ENCODE measurements at regions not wholly inside any gene's neighbourhood (a gene's known extent, or its start where the extent isn't known, plus 50 kb on each side); places are given as distances from the start of the nearest gene placed in this dataset.
A peak's percentile ranks its signal among the peaks of the same experiment; 100 is the strongest.
"Not testable (repeated sequence)": the region's sequence is repeated elsewhere in the genome, so short reads cannot be mapped to it uniquely, and the experiment has no call there.

DNA sequence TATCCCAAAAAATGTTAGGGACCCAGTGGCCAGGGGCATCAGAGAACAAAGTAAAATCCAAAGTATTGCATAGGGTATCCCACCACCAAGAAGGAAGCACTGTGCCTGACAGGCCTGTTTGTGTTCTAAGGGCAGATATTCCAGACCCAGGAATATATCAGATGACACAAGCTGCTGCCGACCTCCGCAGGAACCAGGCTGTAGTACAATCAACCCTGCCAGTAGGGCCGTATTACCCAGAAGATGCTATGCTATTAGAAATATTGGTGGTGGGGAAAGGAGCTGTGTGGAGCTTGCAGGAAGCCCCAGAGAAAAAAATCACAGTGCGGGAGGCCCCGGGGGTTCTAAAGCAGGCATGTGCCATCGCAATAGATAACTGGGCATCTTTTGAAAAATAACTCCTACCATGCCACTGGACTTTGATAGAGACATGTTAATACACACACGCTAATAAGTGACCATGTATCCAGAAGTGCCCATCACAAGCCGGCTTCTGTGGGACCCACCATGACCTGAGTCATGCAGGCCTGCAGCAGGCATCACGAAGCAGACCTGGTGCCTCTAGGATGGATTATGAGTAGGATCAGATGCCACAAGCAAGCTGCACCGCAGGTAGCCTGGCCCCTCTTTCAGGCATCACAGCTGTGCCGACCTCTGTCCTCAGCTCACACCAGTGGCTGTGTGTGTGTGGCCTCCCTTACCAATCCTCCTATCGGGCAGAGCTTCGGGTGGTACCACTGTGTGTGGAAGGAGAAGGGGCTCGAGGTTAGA lies 242.7 kb downstream of the BCL11B start:
- intact Hi-C loops (cut with DNase I), result no loop called here
- ATAC-seq (no peak), DNase-seq (no peak)

DNA sequence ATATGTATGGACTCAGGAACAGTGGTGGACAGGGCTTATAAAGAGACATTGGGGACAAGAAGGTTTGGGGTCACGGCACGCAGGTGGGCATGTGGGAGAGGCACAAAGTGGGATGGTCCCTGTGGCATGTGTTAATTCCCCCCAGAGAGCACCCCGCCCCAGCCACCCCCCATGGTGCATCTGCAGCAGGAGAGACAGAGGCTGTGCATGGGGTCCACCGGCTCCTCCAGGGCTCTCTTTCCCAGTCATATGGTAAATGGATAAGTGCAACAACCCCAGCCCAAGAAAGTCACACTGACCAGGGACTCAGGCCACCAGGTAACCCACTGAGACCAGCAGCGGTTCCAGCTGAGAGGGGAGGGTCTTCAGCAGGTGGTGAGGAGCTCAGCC lies 242.1 kb downstream of the BCL11B start:
- no peak for DNase-seq
- intact Hi-C loops (cut with DNase I), result no loop called here
- ATAC-seq, result no peak

DNA sequence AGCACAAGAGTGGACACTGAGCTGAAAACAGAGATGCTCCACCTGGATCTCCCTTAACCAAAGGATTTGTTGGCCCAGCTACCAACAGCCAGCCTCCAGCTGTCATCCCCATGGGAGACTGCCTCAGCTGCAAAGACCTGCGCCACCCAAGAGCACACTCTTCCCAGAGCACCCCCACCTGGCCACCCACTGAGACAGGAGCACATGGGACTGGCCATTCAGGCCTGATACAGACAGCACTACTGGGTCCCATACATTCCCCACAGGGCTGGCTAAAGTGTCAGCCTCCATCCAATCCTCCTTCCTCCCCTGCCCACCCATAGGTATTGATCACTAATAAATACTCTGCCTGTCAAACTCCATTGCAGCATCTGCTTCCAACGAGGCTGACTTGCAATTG lies 241.5 kb downstream of the BCL11B start:
- DNase-seq (no peak), ATAC-seq (no peak)
- intact Hi-C loops (cut with DNase I), result no loop called here

DNA sequence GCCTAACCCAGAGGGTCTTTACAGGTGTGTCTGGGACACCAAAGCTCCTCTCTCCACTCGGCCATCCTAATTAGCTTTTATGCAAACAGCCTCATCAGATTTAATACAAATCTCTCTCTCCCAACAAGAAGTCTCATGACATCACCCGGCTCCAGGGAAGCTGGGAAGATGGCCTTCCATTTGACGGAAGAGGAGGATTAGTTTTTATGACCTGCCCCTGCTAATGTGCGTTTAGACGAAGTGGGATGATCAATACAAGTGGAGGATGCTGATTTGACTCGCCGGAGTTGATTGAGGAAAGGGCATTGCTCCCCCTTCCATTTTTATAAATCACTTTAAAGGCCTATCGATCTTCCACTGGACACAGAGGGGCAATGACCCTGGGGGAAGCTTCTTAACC lies 239.2 kb downstream of the BCL11B start:
- DNase-seq (no peak), ATAC-seq (no peak)
- intact Hi-C loops (cut with DNase I), result no loop called here

DNA sequence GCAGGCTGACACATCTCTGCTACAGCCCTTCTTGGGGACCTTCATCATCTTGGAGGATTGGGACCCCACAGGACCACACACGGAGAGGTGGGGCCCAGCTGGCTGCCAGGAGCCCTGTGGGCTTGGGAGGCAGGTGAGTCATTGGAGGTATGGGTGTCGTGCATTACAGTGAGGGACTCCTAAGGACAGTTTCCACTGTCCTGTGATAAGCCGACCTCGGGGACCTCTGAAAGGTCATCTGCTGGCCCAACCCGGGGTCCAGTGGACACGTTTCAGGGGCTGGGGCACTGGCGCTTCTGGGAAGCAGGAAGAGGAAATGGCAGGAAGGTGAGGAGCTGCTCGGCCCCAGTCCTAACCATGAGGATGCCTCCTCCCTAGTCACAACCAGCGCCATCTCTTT lies 238.0 kb downstream of the BCL11B start:
- intact Hi-C loops (cut with DNase I), result no loop called here
- DNase-seq, result no peak
- ATAC-seq, result no peak

DNA sequence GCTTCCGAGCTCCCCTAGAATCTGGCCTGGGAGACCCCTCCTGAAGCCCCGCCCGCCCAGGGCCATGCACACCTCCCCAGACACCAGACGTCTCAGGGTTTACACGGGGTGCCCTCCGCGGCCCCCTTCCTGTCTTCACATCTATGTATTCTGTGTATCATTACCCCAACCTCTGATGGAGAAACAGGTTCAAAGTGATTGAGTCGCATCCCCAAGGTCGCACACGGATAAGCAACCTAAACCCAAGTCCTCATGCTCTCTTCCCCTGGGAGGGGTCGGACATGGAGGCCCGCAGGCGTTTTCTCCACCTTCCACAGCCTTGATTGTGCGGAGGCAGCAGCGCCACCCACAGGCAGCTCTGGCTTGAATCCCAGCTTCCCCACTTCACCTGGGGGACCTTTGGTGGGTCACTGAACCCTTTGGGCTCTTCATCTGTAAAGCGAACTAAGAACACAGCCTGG lies 237.3 kb downstream of the BCL11B start:
- DNase-seq, result no peak
- intact Hi-C loops (cut with DNase I), result no loop called here
- no peak for ATAC-seq

DNA sequence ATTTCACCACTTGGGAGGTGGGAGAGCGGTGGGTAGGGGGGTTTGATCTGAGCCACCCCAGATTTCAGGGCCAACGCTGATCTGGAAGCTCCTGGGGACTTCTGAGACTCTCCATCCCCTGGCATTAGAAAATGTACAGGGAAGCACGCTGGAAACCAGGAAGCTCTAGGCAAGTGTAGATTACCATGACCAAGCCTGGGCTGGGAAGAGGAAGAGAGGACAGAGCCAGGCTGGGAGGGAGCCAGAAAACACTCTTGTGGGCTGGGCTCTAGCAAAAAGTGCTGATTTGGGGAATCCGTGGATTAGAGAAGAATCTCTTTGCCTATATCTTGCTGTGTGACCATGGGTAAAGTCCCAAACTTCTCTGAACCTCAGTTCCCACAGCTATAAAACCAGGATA lies 236.7 kb downstream of the BCL11B start:
- ATAC-seq, result peak; percentile 54 to 73
- intact Hi-C loops (cut with DNase I), result no loop called here
- DNase-seq, result peak; percentile 64

DNA sequence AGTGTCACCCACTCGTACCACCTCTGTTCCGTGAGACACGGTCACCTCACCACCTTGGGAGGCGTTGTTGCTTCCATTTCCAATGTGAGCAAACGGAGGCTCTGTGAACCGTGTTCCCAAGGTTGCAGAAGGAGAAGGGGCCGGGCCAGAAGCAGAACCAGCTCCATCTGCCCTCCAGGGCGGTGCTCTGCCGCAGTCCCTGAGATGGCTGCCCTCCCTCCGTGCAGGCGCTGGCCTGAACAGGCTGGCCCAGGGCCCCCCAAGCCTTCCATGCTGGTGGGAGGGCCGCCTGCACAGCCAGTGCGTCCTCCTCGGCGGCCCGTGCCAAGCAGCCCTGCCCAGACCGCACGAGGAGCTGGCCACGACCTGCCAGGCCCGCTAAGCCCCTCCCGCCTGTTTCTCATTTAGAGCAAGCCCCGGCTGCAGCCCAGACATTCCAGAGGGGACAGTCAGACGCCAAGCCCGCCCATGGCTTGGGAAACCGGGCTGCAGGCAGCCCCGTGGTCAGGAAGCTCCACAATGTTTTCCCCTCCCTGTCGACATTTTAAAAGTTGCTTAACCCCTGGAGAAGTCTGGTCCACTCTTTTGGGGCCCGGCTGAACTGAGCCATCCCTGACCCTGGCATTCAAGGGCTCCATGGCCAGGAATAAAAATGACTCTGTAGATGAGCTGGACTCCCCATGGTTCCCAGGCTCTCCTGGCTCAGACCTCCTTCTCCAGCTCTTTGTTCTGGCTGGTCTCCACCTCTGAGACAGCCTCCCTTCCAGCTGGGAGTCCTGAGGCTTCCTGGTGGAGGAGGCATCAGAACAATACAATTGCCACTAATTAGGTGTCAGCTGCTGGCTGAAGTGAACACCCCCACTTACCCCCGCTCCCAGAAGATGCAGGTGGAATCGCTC lies 236.0 kb downstream of the BCL11B start:
- ATAC-seq (peak; percentile 97), DNase-seq (peak; percentile 89)
- intact Hi-C loops (cut with DNase I), result no loop called here

DNA sequence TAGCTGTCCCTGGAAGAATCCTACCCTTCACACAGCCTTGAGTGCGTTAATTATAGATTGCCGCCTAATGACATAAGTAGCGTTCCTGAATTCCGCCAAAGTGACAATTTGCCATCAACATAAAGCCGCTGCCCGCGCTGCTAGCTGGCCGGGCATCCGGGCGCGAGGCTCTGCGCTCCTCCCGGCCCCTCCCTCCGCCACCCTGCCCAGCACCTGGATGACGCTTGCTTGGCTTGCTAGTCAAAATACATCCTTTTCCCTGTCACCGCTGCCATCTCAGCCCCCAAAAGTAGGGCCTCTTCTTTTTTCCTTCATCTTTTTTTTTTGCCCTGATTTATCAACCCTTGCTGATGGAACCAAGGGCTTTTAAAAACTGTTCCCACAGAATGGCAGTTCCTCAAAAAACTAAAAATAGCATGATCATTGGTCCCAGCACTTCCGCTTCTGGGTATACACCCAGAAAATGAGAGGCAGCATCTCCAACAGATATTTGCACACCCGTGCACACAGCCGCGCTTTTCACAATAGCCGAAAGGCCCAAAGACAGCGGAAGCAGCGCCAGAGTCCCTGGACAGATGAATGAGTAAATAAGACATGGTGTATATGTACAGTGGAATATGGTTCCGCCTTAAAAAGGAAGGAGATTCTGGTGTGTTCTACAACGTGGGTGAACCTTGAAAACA lies 235.2 kb downstream of the BCL11B start:
- intact Hi-C loops (cut with DNase I), result no loop called here
- ATAC-seq (no peak), DNase-seq (peak; percentile 48)

DNA sequence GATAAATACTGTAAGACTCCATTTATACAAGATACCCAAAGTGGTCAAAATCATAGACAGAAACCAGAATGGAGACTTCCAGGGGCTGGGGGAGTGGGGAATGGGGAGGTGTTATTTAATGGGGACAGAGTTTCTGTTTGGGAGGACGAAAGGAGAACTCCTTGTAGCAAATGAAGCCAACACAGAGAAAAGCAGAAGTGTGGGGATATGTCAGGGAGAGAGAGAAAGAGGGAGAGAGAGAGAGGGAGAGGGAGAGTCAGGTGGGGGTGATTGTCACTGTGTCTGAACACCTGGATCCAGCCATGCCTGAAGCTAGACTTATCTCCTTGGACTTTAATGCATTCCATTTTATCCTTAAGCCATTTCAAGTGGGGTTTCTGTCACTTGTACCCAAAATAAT lies 234.7 kb downstream of the BCL11B start:
- intact Hi-C loops (cut with DNase I); ATAC-seq; DNase-seq: not testable (repeated sequence)

DNA sequence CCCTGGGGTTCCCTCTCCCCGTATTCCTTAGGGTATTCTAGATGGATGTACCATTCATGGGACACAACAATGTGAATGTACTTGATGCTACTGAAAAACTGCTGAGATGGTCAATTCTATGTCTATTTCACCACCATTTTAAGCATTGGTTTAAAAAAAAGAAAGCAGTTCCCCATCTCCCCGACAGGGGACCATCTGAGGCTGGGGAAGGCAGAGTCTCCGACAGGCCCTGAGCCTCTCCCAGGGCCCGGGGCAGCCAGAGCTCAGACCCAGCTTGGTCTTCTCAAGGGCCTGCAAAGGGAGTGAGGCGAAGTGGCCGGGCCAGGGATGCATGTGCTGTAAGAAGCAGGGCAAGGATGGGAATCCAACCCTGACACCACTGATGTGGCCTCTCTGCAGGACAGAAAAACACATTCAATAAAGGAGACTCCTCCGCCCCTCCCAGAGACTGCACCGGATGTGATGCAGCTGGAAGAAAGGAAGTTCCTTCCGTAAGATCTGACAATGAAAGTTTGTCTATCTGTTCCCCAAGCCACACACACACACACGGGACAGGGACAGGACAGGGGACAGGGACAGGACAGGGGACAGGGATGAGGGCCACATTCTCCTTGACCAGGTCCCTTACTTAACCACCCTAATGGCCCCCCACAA lies 234.1 kb downstream of the BCL11B start:
- intact Hi-C loops (cut with DNase I), result no loop called here
- ATAC-seq, result no peak
- DNase-seq, result no peak

DNA sequence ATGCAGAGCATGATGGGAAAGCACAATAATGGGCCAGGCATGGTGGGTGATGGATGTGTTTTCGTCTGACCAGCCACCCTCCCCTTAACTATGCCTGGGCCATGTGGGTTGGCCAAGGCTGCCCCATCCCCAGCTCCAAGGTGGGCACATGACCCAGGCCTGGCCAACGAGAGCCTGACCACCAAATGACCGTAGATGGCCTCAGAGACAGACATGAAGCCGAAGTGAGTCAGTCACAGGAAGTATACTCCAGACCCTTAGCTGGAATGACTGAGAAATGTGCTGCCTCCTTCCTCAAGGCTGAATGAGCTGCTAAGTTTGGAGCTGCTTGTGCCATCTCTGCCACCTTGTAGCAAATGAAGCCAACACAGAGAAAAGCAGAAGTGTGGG lies 233.6 kb downstream of the BCL11B start:
- ATAC-seq, result no peak
- intact Hi-C loops (cut with DNase I), result no loop called here
- no peak for DNase-seq

DNA sequence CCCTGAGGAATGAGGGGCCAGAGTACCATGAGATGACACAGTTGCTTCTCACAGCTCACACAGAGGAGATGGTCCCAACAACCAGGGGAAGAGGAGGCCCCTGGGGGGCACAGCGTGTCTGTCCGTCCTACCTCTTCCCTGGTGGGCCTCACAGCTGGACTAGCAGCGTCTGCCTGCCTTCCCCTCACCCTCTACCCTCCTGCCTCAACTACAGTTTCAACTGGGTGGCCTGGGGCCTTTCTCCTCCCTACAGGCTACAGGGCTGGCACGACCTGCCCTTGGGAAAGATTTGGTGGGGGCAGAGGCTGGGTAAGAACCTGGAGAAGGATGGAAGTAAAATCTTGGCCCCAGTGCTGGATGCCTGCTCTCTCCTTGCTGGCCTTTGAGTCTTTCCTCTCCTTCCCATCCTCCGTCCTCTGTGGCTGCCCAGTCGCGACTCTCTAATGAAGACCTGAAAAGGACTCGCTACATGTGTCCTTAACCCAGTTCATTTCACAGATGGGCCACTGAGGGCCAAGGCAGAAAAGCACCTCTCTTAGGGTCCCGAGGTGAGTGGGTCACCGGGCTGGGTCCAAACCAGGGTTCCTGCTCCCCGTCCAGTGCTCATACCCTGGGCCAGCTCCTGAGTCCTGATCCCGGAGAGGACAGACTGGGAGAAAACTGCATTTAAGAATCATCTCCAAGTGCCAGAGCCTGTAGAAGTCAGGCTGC lies 232.5 kb downstream of the BCL11B start:
- ATAC-seq, result no peak
- intact Hi-C loops (cut with DNase I), result no loop called here
- no peak for DNase-seq

DNA sequence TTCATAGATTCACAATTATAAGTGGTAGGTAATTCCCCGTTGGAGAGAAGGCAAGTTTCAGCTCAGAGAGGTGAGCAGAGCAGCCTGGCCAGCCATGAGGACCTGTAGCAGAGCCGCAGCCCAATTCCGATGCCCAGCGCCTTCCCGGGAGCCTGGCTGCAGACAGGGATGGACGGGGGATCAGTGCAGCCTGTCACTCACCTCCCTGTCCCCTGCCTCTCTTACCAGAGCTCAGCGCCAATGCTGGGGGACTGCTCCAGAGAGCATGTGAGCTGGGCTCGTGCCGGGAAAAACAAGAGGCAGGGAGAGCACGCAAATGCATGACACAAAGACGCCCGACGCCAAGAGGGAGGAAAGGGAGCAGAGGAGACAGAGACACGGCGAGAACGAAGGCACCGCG lies 231.9 kb downstream of the BCL11B start:
- no peak for DNase-seq

DNA sequence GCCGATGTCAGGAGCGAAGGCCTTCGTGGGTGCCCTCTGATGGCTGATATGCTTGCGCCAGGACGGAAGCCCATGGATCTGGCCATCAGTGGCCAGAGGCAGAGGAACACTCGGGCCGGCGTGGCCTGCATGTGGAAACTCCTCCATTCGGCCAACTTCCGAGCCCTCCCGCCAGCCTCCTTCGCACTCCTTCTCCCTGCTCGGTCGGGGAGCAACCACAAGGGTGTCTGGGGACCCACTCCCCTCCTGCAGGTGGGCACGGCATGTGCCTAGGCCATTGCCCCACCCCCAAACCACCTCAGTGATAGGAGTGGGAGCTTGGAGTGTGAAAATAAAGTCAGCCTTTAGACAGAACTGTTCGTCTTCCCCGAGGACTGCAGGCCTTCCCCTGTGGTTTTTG lies 231.3 kb downstream of the BCL11B start:
- no peak for DNase-seq
- intact Hi-C loops (cut with DNase I), result no loop called here
- no peak for ATAC-seq

More for the DNA sequence above, 231.9 kb downstream of the BCL11B start:
- no peak for ATAC-seq
- intact Hi-C loops (cut with DNase I), result no loop called here

DNA sequence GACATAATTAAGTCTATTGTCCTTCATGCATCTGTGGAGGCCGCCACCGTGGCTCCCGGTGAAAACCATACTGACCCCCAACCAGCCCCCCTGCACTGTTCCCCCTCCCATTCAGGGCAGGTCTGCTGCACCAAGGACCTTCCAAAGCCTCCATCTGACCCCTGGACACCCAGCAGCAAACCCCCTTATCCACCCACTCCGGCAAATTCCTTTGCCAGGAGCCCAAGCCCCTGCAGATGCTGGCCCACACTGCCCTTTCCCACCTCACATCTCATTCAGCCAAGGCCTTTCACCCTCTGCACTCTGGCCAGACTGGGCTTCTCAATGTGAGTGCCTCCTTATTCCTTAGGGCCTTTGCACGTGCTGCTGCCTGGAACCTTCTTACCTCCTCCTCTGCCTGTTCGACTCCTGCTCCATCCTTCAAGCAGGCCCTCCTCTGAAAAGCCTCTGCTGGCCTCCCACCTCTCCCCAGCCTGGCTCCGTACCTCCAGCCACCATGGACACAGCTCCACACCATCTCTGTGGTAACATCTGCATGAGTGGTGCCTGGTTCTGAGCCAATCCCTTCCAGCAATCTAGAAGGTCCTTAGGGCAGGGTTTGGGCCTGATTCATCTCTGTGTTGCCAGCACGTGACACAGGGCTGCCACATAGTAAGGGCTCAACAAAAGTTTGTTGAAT lies 230.7 kb downstream of the BCL11B start:
- intact Hi-C loops (cut with DNase I), result no loop called here
- no peak for ATAC-seq
- DNase-seq, result no peak

DNA sequence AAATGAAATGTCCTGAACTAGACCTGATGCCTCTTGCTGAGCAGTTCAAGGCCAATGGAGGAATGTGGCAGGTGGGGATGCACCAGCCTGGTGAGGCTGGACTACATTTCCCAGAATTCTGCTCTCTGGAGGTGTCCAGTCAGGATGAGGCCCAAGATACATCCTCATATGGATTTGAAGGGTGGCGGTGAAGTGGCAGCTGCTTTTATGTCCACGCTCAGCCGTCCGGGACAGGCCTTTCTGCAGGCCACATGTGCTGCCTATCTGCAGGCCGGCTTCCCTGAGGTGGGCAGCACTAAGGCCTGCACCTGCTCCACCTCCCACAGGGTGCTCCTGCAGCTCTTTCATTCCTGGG lies 230.2 kb downstream of the BCL11B start:
- intact Hi-C loops (cut with DNase I), result no loop called here
- ATAC-seq, result no peak
- DNase-seq, result no peak

All from left cardiac atrium (tissue), 4 donors.